Astrocyte of the spinal cord (primary cell): ENCODE measurements at regions not wholly inside any gene's neighbourhood (a gene's known extent, or its start where the extent isn't known, plus 50 kb on each side); places are given as distances from the start of the nearest gene placed in this dataset.

Experiments
- DNase-seq: peaks from one replicate; pipeline ENCODE4 v3.0.0; 2011; ENCODE audit warnings: low read depth, low spot score
- H3K4me3 ChIP-seq: 2 replicates; pipeline ENCODE4 v1.5.1; 2011; ENCODE audit warnings: low read depth, mild to moderate bottlenecking, low read length, moderate library complexity
- in situ Hi-C: cut with HindIII; loops from 2 replicates; pipeline ENCODE4 v1.10.0; 2017; ENCODE audit warnings: low sequenced_read_pairs
- TF ChIP-seq, protein P1 (sequence below): IDR thresholded peaks from 2 replicates; pipeline ENCODE4 v1.5.1; 2012; ENCODE audit warnings: low read depth, mild to moderate bottlenecking, low read length, inconsistent platforms

DNA sequence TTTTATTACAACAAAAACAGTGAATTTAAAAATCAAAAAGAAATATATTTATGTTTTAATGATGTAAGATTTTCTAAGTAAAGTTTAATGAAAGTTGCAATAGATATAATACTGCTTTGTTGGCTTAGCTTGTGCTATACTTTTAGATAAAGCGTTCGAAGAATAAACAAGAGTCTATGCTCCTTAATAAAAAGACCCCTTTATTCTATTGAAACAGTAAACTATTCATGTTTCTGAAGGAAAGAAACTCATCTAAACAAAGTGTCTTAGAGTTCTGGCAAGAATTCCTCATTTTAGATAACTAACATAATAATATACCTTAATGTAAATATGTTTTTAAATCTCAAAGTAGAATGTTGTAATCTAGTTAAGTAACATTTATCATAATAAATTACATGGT lies 179.0 kb downstream of the RASSF9 start:
- DNase-seq = no peak
- H3K4me3 ChIP-seq = no peak overlapping the region
- in situ Hi-C loops = no loop called here
- TF ChIP-seq, protein P1, sequence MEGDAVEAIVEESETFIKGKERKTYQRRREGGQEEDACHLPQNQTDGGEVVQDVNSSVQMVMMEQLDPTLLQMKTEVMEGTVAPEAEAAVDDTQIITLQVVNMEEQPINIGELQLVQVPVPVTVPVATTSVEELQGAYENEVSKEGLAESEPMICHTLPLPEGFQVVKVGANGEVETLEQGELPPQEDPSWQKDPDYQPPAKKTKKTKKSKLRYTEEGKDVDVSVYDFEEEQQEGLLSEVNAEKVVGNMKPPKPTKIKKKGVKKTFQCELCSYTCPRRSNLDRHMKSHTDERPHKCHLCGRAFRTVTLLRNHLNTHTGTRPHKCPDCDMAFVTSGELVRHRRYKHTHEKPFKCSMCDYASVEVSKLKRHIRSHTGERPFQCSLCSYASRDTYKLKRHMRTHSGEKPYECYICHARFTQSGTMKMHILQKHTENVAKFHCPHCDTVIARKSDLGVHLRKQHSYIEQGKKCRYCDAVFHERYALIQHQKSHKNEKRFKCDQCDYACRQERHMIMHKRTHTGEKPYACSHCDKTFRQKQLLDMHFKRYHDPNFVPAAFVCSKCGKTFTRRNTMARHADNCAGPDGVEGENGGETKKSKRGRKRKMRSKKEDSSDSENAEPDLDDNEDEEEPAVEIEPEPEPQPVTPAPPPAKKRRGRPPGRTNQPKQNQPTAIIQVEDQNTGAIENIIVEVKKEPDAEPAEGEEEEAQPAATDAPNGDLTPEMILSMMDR = no peak

DNA sequence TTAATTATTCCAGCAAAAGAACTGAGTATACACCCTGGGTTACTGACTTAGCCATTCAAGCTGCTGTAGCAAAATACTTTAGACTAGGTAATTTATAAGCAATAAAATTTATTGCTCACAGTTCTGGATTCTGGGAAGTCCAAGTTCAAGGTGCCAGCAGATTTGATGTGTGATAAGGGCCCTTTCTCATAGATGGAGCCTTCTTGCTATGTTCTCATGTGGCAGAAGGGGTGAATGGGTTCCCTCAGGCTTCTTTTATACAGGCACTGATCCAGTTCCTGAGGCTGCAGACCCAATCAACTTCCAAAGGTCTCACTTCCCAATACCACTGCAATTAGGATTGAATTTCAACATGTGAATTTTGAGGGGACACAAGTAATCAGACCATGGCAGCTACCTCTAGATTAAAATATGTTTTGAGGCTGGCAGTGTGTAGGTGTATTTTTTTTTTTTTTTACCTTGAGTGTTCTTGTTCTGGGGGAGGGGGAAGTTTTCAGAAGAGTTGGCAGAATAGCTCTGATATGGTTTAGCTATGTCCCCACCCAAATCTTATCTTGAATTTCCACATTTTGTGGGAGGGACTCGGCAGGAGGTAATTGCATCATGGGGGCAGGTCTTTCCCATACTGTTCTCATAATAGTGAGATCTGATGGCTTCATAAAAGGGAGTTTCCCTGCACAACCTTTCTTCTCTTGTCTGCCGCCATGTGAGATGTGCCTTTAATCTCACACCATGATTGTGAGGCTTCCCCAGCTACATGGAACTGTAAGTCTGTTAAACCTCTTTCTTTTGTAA lies 178.2 kb downstream of the RASSF9 start:
- TF ChIP-seq, protein P1 = no peak
- in situ Hi-C loops = no loop called here
- DNase-seq = no peak

DNA sequence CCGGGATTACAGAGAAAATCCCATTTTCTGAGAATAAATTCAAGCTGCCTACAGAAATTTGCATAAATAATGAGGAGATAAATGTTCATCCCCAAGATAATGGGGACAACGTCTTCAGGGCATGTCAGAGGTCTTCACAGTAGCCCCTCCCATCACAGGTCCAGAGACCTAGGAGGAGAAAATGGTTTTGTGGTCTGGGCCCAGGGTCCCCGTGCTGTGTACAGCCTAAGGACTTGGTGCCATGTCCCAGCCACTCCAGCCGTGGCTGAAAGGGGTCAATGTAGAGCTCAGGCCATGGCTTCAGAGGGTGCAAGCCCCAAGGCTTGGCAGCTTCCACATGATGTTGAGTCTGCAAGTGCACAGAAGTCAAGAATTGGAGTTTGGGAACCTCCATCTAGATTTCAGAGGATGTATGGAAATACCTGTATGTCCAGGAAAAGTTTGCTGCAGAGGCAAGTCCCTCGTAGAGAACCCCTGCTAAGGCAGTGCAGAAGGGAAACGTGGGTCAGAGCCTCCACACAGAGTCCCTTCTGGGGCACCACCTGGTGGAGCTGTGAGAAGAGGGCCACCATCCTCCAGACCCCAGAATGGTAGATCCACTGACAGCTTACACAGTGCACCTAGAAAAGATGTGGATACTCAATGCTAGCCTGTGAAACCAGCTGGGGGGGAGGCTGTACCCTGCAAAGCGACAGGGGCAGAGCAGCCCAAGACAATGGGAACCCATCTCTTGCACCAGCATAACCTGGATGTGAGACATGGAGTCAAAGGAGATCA lies 176.3 kb downstream of the RASSF9 start:
- TF ChIP-seq, protein P1 = no peak
- in situ Hi-C loops = no loop called here
- H3K4me3 ChIP-seq = no peak overlapping the region
- DNase-seq = no peak

More for the DNA sequence above, 178.2 kb downstream of the RASSF9 start:
- H3K4me3 ChIP-seq = no peak overlapping the region

DNA sequence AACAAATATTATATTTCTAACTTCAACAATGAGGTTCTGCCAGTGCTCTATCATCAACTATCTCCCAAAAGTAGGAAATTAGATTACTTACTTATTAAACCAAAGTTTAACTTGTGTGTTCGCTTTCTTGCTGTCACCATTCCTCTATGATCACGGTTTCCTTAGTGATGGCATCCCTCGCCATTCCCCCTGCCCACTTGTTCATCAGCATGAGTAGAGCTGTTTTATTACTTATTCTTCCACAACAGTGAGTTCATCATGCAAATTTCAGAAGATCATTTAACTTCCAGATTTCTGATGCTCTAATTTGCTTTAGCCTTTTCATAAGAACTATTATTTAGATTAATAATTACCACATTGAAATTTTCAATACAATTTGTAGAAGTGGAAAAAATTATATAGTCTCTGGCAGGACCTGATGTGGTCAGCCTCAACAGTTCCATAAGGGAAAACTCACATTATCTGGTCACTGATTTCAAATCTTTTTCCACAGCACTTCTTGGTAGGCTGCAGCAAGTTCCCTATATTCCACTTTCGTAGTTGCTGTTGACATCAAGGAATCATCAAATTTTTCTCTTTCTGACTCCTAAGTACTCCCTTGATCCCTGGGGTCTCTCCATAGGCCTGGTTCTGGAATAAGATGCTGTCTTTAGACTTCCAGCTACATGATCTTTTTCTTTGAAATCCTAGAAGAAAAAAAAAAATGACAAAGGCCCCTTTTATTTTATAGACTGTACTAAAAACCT lies 174.6 kb downstream of the RASSF9 start:
- TF ChIP-seq, protein P1 = no peak
- H3K4me3 ChIP-seq = no peak overlapping the region
- DNase-seq = no peak
- in situ Hi-C loops = no loop called here

DNA sequence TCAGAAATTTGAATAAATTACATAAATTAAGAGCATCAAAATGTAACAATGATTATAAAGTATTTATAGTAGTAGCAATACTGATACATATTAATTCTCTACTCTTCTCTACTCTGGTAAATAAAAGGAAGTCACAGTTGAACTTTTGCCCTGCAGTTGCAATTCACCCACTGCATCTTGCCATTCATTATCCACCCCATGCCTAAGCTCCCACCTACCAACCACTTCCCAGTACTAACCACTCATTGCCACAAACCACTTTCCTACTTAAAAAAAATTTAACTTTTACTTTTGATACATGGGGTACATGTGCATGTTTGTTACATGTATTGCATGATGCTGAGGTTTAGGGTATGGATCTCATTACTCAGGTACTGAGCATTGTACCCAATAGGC lies 174.0 kb downstream of the RASSF9 start:
- H3K4me3 ChIP-seq = no peak overlapping the region
- TF ChIP-seq, protein P1 = no peak
- DNase-seq = no peak
- in situ Hi-C loops = no loop called here

DNA sequence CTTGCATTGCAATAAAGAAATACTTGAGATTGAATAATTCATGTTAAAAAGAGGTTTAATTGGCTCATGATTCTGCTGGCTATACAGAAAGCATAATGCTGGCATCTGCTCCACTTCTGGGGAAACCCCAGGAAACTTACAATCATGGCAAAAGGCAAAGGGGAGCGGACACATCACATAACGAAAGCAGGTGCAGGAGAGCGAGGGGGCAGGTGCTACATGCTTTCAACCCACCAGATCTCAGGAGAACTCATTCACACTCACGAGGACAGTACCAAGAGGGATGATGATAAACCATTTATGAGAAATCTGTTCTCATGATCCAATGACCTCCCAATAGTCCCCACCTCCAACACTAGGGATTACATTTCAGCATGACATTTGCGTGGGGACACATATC lies 172.6 kb downstream of the RASSF9 start:
- in situ Hi-C loops = no loop called here
- H3K4me3 ChIP-seq = no peak overlapping the region
- TF ChIP-seq, protein P1 = no peak
- DNase-seq = no peak
